ENCODE measurements at regions not wholly inside any gene's neighbourhood (a gene's known extent, or its start where the extent isn't known, plus 50 kb on each side); places are given as distances from the start of the nearest gene placed in this dataset.

DNA sequence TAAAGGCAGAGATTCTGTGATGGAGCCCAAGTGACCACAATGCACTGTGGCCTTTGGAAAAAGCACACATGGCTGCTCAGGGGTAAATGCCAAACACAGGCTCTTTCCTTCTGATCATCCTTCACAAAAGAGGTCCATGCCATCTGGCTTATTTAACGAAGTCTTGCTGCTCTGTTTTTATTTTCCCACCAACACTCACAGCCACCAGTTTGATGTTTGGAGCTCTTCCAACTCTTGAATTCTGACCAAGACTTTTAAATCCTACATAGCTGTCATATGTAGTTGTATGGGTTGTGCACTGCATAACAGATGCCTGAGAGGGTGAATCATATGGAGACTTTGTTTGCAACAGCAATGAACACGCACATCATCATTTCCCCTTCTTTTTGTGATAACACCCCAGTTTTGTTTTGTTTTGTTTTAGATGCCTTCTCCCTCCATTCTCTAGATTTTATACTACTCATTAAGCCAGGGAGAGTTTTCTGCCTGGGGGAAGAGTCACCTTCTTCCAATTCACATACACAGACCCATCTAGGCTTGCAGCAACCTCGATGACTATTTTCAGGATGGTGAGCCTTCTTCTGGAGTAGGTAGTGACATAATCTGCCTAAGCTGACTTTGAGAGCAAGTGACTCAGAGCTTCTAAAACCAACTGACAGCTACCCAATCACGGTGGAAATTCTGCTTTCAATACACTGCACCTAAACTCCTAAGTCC lies 145.2 kb upstream of the WSCD2 start:
- Mint-ChIP-seq H3K9me3 (no peaks in the 10 kb centered on the region), H3K27ac (no peak overlapping the region), H3K4me3 (no peak overlapping the region), H3K4me1 (no peaks in the 10 kb centered on the region), H3K36me3 (no peaks in the 10 kb centered on the region)
- no peak for ATAC-seq
- no peak for DNase-seq (ENCODE audit: low spot score in 2 of 2)

DNA sequence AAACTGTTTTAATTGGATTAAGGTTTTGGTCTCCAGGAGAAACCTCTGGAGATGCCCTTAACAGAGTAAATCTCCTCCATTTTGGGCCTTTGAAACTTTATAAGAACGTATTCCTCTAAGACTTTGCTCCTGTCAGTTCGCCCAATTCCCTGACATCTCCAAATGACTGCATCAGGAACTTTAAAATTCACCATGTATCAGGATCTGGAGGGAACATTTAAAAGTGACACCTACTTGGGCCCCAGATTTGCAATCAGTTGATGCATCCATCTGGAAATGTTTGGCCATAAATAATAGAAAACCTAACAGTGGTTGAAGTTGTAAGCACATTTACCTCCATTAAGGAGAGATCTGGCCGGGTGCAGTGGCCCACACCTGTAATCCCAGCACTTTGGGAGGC lies 144.1 kb upstream of the WSCD2 start:
- DNase-seq (ENCODE audit: low spot score in 2 of 2) (no peak), ATAC-seq (no peak)
- Mint-ChIP-seq H3K27ac (no peak overlapping the region), H3K4me3 (no peak overlapping the region), H3K36me3 (no peaks in the 10 kb centered on the region), H3K4me1 (no peaks in the 10 kb centered on the region), H3K9me3 (no peaks in the 10 kb centered on the region)

DNA sequence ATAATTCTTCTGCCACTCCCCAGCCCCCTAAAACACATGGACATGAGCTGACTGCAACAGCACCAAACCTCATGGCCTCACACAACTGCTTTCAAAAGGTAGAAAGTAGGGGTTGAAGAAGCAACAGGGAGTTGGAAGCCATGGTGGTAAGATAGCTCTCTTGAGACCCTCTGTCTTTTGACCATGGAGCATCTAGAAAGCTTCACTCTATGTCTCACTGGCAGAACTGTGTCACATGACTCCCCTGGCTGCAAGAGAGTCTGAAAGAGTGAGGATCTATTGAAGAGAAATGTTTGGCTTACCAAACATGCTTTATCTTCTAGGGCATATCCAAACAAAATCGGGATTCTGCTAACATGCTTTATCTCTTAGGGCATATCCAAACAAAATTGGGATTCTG lies 142.9 kb upstream of the WSCD2 start:
- Mint-ChIP-seq H3K9me3 (no peaks in the 10 kb centered on the region), H3K36me3 (no peaks in the 10 kb centered on the region), H3K4me3 (no peak overlapping the region), H3K4me1 (no peaks in the 10 kb centered on the region), H3K27ac (no peak overlapping the region)
- no peak for ATAC-seq
- DNase-seq (ENCODE audit: low spot score in 2 of 2) = no peak

DNA sequence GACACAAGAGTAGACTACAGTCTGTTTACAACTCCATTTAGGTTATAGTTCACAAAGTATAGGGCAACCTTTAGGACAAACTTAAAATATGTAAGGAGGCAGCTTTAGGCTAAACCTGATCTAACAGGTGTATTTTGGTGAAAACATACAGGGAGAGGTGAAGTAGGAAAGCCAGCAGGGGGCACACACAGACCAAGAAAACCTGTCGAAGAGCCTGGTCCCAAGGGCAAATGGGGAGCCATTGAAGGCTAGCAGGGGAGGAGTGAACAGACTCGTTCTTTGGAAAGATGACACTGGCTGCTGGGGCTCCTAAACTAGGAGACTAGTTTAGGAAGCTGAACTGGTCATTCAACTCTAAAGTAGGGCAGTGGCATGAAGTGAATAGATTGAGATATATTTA lies 138.8 kb upstream of the WSCD2 start:
- no peak overlapping the region for H3K4me3 Mint-ChIP-seq
- no peaks in the 10 kb centered on the region for H3K4me1 Mint-ChIP-seq
- no peak for DNase-seq (ENCODE audit: low spot score in 2 of 2)
- no peaks in the 10 kb centered on the region for H3K9me3 Mint-ChIP-seq
- H3K27ac Mint-ChIP-seq = no peak overlapping the region
- peak; percentile 60 for ATAC-seq
- H3K36me3 Mint-ChIP-seq = no peaks in the 10 kb centered on the region

DNA sequence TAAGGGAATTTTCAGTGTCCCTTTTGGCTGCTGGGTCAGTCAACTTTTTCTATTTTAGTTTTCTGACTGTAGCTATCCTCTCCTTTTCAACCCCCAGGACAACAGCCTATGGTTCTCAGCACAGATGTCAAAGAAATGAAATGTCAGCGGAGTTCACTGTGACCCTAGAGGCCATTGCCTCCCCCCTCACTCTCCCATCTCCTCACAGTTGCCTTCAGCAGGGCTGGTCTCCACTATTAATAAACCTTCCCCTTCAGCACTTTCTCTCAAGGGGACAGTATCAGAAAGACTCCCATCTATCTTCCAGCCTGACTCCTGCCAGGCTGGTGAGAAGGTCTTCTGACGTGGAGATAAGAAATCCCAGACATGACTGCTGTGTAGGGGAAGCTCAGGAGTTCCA lies 137.1 kb upstream of the WSCD2 start:
- DNase-seq (ENCODE audit: low spot score in 2 of 2) (no peak), ATAC-seq (no peak)
- Mint-ChIP-seq H3K27ac (no peak overlapping the region), H3K9me3 (no peaks in the 10 kb centered on the region), H3K4me3 (no peak overlapping the region), H3K4me1 (no peaks in the 10 kb centered on the region), H3K36me3 (no peaks in the 10 kb centered on the region)

DNA sequence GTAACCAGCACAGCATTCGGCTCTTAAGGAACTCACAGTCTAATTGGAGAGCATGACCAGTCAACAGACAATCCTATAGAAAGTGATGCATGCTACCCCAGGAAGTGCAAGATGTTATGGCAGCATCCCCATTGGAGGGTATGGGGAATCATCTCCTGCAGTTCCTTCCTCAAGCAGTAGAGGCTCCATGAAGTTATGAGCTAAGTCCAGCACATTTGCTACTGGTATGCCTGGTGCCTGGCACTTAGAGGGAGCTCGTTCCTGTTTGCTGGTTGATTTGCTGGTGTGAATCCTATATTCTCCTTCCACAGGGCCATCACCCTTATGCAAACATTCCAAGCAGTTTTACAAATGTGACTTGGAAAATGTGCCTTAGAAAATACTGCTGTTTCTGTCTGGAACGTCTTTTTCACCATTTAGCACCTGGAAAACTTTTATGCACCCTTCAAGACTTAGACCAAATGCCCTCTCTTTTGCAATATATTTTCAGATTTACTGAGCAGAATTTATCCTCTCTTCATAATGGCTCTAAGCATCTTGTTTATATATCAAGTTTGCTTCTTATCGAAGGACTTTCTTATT lies 136.1 kb upstream of the WSCD2 start:
- ATAC-seq = peak; percentile 51

DNA sequence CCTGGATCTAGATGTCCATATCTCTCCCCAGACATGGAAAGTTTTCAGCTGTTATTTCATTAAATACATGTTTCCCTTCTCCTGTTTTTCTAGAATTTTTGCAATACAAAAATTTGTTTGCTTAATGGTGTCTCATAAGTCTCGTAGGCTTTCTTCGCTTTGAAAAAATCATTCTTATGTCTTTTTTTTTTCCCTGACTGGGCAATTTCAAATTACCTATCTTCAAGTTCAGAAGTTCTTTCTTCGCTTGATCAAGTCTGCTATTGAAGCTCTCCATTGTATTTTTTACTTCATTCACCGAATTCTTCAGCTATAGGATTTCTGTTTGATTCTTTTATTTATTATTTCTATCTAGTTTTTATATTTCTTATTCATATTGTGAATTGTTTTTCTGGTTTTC lies 130.2 kb upstream of the WSCD2 start:
- Mint-ChIP-seq H3K4me1 (no peaks in the 10 kb centered on the region), H3K9me3 (peaks cover 4% of the 10 kb centered on the region), H3K4me3 (no peak overlapping the region), H3K27ac (no peak overlapping the region), H3K36me3 (no peaks in the 10 kb centered on the region)
- no peak for ATAC-seq
- DNase-seq (ENCODE audit: low spot score in 2 of 2) = no peak

More for the DNA sequence above, 136.1 kb upstream of the WSCD2 start:
- no peak overlapping the region for H3K4me3 Mint-ChIP-seq
- H3K9me3 Mint-ChIP-seq = no peaks in the 10 kb centered on the region
- H3K4me1 Mint-ChIP-seq = no peaks in the 10 kb centered on the region
- DNase-seq (ENCODE audit: low spot score in 2 of 2) = no peak
- no peaks in the 10 kb centered on the region for H3K36me3 Mint-ChIP-seq
- no peak overlapping the region for H3K27ac Mint-ChIP-seq

DNA sequence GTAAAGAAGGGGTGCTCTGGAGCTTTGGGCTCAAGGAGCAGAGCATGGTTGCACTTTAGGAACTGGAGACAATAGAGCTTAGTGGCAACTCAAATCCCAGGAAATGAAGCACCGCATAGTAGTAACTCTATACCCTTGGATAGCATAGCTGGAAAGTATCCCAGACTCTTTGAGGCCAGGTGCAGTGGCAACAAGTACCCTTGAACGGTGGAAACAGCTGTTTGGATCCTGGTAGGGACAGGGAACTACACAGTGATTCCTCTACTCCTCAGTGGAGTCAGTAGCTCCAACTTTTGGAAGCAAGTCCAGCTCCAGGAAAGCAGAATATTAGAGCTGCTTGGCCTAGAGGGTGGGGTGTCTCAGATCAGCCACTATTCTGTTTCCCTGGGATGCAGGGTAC lies 129.0 kb upstream of the WSCD2 start:
- no peak for DNase-seq (ENCODE audit: low spot score in 2 of 2)
- peaks cover 4% of the 10 kb centered on the region for H3K9me3 Mint-ChIP-seq
- no peak overlapping the region for H3K27ac Mint-ChIP-seq
- no peaks in the 10 kb centered on the region for H3K4me1 Mint-ChIP-seq
- H3K36me3 Mint-ChIP-seq = no peaks in the 10 kb centered on the region
- no peak overlapping the region for H3K4me3 Mint-ChIP-seq
- no peak for ATAC-seq

DNA sequence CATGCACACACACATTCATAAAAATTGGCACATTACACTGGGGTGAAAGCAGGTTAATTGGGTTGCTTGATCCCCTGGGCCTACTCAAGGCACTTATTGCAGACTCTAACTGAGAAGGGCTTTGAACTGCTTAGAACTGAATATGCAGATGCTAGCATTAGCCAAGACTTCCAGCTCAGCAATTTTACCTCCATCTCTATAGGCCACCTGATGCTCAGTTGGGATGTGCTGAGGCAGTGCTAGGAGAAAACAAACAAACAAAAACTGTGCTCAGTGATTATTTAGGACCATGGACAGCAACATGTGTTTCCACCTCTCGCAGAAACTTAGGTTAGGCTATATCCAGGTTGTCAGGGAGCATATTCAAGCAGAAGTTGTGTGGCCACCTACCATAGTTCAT lies 124.8 kb upstream of the WSCD2 start:
- DNase-seq (ENCODE audit: low spot score in 2 of 2) (no peak), ATAC-seq (no peak)
- no peaks in the 10 kb centered on the region for H3K4me1 Mint-ChIP-seq
- no peaks in the 10 kb centered on the region for H3K36me3 Mint-ChIP-seq
- H3K27ac Mint-ChIP-seq = no peak overlapping the region
- no peaks in the 10 kb centered on the region for H3K9me3 Mint-ChIP-seq
- H3K4me3 Mint-ChIP-seq = no peak overlapping the region

DNA sequence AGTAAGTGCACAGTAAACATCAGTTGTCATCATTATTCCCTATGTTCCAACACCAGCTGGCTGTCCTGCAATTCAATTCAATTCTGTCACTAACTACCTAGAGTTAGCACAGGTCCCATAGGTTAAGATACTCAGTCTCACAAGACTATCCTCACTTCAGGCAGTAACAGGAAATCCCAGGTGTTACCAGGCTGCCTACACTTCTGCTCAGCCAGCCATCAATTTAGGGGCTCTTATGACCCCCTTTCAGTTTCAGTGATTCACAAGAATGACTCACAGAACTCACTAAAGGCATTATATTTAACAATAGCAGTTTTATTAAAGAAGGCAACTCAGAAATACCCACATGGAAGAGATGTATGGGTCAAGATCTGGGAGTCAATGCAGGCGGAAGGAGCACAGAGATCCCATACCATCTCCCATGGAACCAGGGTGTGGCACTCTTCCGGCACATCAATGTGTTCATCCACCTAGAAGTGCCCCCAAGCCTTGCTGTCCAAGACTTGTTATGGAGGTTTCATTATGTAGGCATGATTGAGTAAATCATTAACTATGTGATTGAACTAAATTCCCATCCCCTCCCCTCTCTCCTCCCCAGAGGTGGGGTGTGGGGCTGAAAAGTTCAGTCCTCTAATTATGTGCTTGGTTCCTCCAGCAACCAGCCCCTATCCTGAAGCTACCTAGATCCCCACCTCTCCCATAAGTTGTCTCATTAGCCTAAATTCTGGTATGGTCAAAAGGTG lies 120.8 kb upstream of the WSCD2 start:
- no peaks in the 10 kb centered on the region for H3K4me1 Mint-ChIP-seq
- H3K27ac Mint-ChIP-seq = no peak overlapping the region
- no peak overlapping the region for H3K4me3 Mint-ChIP-seq
- no peaks in the 10 kb centered on the region for H3K9me3 Mint-ChIP-seq
- ATAC-seq = peak; percentile 36
- no peaks in the 10 kb centered on the region for H3K36me3 Mint-ChIP-seq
- no peak for DNase-seq (ENCODE audit: low spot score in 2 of 2)

DNA sequence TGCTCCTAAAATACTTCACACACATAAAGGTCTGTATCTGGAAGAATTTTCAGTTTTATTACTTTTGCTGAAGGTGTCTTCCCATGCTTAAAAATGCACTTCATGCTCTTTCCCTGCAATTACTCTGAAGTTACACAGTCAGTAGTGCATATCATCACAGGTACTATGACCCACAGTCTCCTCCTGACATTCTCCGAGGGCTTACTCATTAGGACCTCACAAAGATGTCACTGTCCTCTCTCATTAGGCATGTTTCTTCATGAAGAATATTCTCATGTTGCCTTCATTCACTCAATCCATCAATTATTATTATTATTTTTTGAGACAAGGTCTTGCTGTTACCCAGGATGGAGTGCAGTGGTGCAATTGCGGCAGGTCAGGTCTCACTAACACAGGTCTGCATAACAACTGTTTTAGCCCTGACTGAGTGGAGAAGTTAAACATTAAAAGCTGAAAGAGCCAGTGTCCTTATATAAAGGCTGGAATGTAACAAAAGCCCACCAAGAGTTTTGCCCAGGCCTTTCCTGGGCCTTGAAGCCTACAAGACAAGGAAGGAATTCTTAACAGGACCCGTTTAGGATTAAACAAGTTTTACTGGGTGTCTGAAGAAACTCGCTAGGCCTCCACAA lies 119.5 kb upstream of the WSCD2 start:
- ATAC-seq (no peak), DNase-seq (ENCODE audit: low spot score in 2 of 2) (no peak)
- H3K9me3 Mint-ChIP-seq = no peaks in the 10 kb centered on the region
- H3K4me3 Mint-ChIP-seq = no peak overlapping the region
- H3K27ac Mint-ChIP-seq = no peak overlapping the region
- no peaks in the 10 kb centered on the region for H3K4me1 Mint-ChIP-seq
- H3K36me3 Mint-ChIP-seq = no peaks in the 10 kb centered on the region

DNA sequence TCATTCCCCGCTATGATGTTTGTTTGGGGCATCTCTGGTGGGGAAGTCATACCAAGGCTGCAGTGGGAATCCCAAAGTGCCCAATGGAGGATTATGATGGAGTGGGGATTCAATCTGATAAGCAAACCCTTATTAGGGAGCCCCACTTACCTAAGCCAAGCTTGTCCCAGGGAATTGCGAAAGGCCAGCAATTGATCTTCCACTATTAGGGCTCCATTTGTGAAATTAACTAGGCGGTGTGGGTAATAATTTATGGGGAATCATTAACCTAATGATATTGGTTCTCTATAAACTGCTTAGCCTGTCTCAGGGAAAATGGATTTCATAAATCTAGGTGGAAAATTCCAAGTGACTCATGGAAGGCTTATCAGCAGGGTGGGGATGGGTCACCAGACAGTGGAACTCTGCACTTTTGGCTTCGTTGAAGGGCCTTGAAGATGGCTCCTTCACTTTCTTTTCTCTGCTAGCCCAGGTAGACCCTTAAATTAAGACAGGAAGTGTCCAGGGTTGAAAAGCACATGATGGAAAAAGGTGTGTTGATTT lies 113.0 kb upstream of the WSCD2 start:
- Mint-ChIP-seq H3K4me1 (no peaks in the 10 kb centered on the region), H3K27ac (no peak overlapping the region), H3K9me3 (no peaks in the 10 kb centered on the region), H3K4me3 (no peak overlapping the region), H3K36me3 (no peaks in the 10 kb centered on the region)
- ATAC-seq = no peak
- DNase-seq (ENCODE audit: low spot score in 2 of 2) = no peak

DNA sequence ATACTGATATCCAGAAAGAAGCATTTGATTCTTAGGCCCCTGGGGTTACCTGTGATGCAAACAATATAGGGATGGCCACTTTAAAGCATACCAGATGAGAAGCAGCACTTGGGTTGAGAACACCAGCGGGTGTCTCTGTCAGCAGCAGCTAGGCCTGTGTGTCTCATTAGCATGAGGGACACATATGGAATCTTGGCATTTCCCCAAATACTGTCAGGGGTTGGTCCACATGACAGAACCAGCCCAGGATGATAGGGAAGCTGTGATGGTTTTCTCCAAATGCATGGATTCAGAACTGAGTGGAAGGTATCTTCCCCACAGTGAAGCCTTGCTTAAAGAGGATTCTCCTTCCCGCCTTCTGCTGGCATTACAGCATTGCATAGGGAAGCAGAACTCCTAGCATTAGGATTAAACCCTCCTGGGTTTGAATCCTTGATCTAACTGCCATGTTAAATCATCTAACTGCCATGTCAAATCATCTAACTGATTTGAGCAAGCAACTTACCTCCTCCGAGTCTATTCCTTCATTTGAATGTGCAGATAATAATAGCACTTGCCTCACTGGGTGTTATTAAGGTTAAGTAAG lies 111.5 kb upstream of the WSCD2 start:
- Mint-ChIP-seq H3K27ac (no peak overlapping the region), H3K4me3 (no peak overlapping the region)

DNA sequence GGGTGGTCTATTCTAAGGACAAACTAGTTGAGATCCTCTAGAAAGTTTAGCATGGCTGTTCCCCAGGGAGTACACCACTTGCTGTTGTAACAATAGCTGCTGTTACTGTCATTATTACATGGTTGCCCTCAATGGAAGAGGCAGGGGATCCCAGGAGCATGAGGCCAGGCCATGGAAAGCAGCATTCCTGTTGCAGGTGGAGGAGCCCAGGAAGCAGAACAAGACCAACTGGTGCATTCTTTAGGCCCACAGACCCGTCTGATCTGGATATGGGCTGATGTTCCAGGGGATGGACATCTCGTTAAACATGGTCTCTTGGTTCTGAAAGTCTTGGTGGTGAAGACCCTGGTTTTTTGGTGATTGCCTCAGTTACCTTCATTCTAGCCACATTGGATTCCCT lies 109.2 kb upstream of the WSCD2 start:
- Mint-ChIP-seq H3K4me1 (no peaks in the 10 kb centered on the region), H3K4me3 (no peak overlapping the region), H3K9me3 (no peaks in the 10 kb centered on the region), H3K36me3 (no peaks in the 10 kb centered on the region), H3K27ac (no peak overlapping the region)
- ATAC-seq = no peak
- no peak for DNase-seq (ENCODE audit: low spot score in 2 of 2)

More for the DNA sequence above, 111.5 kb upstream of the WSCD2 start:
- Mint-ChIP-seq H3K9me3 (no peaks in the 10 kb centered on the region), H3K36me3 (no peaks in the 10 kb centered on the region), H3K4me1 (no peaks in the 10 kb centered on the region)
- DNase-seq (ENCODE audit: low spot score in 2 of 2) (no peak), ATAC-seq (no peak)

DNA sequence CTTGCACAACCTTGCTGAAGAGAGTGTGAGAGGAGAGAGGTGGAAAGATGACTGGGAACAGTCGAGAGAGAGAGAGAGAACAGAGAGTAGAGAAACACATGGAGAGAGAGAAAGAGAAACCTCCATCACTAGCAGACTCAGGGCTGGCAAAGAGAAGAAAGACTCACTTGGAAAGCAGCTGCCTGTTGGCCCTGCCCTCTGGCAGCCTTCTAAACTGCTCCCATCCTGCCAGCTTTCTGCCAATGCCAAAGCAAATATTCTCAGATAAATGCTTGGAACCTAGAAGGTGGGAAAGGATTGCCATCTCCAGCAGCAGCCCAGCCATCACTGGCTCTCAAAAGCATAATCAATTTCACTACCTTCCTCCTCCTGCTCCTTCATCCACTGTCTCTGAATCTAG lies 107.9 kb upstream of the WSCD2 start:
- Mint-ChIP-seq H3K4me1 (no peaks in the 10 kb centered on the region), H3K4me3 (no peak overlapping the region), H3K36me3 (no peaks in the 10 kb centered on the region), H3K9me3 (no peaks in the 10 kb centered on the region), H3K27ac (no peak overlapping the region)
- DNase-seq (ENCODE audit: low spot score in 2 of 2) (no peak), ATAC-seq (no peak)

Data from stimulated activated effector memory CD8-positive, alpha-beta T cell treated with anti-CD3 and anti-CD28 coated beads, Interleukin-12 subunit alpha, Interleukin-12 subunit beta, amount 100 ng/mL, for 72 hours (primary cell).